HG02885 (cell line): ENCODE measurements at regions not wholly inside any gene's neighbourhood (a gene's known extent, or its start where the extent isn't known, plus 50 kb on each side); places are given as distances from the start of the nearest gene placed in this dataset.
"Not testable (repeated sequence)": the region's sequence is repeated elsewhere in the genome, so short reads cannot be mapped to it uniquely, and the experiment has no call there.

ENCODE experiments used
- ATAC-seq: cut with Tn5 transposase; IDR thresholded peaks from one replicate; pipeline ENCODE4 v1.9.1; 2021; ENCODE audit warnings: mild to moderate bottlenecking; ENCODE audit not compliant: unreplicated experiment, poor library complexity

DNA sequence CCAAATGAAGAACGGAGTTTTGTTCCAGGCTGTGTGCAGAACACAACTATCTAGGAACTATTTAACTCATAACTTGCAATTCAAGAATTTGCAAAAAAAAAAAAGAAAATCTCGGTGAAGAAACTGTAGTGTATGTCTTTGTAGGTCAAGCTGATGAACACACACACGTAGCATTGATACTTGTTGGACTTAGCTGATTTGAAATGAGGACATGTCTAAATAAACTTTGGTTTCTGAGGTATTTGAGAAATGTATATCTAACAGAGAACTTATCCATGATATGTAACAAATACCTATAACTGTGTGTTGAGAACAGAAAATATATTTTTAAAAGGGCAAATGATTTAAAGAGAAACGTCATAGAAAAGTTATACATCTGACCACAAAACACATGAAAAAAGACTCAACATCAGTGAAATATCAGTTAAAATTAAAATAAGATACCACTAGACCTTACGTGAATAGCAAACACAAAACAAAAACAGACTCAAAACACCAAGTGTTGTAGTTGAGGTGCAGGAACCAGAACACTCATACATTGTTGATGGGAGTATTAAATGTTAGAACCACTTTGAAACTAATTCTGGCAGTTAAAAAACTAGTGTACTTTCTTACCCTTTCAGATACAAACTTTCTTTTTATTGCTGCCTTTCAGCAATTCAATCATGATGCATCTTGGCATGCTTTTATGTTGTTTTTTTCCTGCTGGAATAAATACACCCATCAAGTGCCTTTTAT, 1535.8 kb upstream of the PCDH10 start:
- ATAC-seq = peak; percentile 48

DNA sequence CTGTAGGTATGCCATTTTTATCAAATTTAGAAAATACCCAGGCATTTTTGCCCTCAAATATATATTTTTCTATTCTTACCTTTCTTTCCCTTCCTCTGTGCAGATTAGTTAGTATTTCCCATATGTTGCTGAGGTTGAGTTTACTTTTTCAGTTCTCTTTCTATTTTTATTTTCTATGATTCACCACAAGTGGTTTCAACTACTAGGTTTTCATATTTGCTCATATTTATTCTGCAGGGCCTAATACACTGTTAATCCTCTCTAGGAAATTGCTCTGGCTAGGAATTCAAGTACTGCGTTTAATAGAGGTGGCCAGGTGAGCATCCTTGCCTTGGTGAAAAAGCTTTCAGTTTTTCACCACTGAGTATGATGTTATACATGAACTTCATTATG, 1535.3 kb upstream of the PCDH10 start:
- peak; percentile 86 for ATAC-seq

DNA sequence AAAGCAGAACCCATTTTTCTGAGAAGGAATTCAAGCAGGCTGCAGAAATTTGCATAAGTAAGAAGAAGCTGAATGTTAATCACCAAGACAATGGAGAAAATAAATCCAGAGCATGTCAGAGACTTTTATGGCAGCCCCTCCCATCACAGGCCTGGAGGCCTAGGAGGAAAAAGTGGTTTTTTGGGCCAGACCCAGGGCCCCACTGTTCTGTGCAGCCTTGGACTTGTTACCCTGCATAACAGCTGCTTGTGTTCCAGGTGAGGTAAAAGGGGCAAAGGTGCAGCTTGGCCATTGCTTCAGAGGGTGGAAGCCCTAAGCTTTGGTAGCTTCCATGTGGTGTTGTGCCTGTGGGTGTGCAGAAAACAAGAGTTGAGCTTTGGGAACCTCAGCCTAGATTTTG, 1516.2 kb upstream of the PCDH10 start:
- no peak for ATAC-seq

DNA sequence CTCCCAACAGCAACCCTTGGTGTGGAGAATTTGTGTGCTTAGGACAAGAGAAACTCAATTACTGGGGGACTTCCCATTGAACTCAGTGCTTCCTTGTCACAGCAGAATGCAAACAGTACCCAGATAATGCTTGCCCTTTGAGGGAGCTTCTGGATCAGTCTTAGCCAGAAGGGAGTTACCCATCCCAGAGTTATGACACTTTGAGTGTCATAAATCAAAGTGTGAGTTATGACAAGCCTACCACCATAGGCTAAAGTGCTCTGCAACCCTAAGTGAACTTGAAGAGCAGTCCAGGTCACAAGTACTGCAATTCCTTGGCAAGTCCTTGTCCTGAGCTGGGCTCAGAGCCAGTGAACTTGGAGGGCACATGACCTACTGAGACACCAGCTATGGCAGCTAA, 1513.9 kb upstream of the PCDH10 start:
- ATAC-seq = no peak

DNA sequence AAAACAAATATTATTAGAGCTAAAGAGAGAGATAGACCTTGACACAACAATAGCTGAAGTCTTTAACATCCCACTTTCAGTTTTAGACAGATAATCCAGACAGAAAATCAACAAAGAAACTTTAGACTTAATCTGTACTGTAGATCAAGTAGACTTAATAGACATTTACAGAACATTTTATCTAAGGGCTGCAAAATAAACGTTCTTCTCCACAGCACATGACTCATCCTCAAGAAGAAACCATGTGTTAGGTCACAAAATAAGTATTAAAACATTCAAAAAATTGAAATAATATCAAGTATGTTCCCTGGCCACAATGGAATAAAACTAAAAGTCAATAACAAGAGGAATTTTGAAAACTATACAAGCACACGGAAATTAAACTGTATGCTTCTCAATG, 1510.3 kb upstream of the PCDH10 start:
- ATAC-seq = no peak

DNA sequence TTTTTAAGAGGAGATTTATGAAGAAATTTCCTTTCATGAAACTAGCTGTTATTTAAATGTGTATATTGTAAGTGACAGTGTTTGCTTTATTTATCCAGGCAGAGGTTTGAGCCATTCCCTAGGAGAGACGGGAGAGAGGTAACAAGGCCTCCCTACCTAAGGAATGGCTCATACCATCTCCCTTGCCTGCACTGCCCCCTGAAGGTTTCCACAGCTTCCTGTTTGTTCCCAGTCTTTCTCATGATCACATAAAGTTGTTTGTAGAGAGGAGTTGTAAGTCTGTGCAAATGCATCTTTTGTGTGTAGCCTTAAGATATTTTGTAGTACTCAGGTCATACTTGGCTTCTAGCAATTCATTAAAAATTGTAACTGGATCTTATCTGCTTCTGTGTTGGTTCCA, 1504.5 kb upstream of the PCDH10 start:
- ATAC-seq = peak; percentile 46

DNA sequence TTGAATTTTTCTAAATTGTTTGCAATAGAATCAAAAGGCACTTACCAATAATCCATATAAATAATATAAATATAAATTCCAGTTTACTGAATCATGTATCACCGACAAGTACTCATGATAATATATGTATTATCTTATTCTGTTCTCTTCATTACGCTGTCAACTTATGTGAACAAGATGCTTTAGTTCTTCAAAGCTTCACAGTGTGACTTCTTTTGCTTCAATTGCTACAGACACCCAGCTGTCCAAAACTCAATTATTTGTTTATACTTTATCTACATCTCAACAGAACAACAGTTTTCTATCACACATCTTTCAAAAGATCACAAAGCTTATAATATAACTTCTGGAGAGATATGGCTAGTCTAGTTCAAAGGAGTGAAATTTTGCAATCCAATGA, 1499.9 kb upstream of the PCDH10 start:
- ATAC-seq = no peak

DNA sequence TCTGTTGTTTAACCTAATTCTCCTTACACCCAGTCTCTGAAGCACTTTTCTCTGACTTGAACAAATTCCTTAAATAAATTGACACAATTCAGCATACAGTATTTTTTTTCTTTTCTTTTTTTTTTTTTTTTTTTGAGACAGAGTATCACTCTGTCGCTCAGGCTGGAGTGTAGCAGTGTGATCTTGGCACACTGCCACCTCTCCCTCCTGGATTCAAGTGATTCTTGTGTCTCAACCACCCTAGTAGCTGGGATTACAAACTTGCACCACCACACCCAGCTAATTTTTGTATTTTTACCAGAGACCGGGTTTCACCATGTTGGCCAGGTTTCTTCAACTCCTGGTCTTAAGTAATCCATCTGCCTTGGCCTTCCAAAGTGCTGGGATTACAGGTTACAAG, 1498.1 kb upstream of the PCDH10 start:
- ATAC-seq = no peak

DNA sequence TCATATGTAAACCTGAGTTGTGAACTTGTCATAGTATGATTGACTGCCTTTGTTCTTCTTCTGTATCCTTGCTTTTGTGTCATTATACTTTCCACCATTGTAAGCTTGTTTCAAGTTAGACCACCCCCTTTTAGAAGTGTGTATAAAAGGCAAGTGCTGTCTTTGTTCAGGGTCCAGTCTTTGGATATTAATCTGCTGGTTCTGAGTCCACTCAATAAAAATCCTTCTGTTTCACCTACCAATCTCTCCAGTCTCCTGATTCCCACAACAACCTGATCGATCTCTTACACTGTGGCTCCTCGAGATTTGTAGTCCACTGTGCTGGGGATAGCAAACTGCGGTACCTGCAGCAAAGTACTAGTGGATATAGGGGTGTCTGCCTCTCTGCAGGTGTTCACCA, 1465.8 kb upstream of the PCDH10 start:
- ATAC-seq = not testable (repeated sequence)

DNA sequence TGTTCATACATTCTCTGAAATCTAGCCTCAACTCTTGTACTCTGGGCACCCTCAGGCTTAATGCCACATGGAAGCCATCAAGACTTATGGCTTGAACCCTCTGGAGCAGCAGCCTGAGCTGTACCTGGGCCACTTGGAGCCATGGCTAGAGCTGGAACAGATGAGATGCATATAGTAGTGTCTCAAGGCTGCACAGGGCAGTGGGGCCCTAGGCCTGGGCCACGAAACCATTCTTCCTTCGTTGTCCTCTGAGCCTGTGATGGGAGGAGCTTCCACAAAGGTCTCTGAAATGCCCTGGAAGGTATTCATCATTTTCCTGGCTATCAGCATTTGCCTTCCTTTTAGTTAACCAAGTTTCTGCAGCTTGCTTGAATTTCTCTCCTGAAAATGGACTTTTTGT, 1427.2 kb upstream of the PCDH10 start:
- peak; percentile 56 for ATAC-seq

DNA sequence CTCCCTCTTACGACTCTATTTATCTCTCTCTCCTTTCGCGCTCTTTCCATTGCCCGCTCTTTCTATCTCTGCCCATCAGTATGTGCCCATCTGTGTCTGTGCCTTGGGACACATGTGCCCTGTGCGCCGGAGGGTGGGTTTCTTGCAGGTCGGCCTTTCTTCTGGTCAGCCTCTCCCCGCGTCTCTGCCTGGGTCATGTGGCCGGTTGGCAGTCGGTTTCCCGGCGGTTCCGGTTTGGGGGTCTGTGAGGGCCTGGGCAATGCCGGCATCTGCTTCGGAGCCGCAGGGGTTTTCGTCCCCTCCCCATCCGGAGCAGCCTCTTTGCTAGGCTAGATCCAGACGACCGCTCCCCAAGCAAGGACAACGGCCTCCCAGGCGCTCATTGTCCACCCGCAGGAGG, 1426.0 kb upstream of the PCDH10 start:
- not testable (repeated sequence) for ATAC-seq

DNA sequence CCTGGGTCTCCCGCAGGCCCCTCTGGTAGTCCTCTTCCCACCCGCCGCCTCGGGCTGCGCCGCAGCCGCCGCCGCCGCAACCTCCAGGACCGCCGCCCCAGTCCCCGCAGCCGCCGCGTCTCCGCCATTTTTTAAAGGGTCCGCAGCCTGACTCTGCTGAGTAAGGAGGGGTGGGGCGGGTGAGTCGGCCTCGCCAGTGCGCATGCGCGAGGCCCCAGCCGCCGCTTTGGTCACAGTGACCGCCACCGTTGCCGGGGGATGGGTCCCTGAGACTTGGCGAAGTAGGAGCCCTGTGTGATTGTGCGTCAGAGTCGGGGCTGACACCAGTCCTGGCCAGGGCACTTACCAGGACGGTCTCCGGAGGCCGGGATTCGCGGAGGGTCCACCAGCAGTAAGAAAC, 1424.2 kb upstream of the PCDH10 start:
- not testable (repeated sequence) for ATAC-seq

DNA sequence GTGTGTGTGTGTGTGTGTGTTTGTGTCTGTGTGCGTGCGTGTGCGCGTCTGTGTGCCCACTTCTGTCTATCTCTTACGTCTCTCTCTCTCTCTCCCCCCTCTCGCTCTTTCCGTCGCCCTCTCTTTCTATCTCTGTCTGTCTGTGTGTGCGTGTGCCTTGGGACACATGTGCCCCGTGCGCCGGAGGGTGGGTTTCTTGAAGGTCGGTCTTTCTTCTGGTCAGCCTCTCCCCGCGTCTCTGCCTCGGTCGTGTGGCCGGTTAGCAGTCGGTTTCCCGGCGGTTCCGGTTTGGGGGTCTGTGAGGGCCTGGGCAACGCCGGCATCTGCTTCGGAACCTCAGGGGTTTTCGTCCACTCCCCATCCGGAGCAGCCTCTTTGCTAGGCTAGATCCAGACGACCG, 1423.6 kb upstream of the PCDH10 start:
- ATAC-seq = not testable (repeated sequence)

DNA sequence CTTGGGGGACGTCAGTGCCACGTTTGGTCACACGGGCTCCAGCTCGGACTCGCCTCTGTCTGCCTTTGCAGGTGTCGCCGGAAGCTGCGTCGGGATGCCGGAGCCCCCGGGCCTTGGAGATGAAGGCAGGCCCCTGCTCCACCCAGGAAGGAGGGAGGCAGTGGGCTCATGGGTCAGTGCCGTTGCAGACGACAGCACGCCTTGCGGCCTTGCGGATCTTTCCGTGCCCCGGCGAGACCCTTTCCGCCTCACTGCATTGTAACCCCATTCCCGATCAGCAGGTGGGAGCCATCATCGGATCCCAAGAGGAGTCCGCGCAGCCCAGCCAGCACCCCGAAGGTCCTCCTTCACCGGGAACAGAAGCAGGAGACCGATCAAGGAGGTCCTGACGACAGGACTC, 1422.2 kb upstream of the PCDH10 start:
- not testable (repeated sequence) for ATAC-seq

DNA sequence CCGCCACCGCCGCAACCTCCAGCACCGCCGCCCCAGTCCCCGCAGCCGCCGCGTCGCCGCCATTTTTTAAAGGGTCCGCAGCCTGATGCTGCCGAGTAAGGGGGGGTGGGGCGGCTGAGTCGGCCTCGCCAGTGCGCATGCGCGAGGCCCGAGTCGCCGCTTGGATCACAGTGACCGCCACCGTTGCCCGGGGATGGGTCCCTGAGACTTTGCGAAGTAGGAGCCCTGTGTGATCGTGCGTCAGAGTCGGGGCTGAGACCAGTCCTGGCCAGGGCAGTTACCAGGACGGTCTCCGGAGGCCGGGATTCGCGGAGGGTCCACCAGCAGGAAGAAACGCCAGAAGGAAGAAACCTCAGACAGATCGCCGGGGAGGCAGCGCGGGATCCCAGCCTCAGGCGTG, 1421.7 kb upstream of the PCDH10 start:
- ATAC-seq = not testable (repeated sequence)

DNA sequence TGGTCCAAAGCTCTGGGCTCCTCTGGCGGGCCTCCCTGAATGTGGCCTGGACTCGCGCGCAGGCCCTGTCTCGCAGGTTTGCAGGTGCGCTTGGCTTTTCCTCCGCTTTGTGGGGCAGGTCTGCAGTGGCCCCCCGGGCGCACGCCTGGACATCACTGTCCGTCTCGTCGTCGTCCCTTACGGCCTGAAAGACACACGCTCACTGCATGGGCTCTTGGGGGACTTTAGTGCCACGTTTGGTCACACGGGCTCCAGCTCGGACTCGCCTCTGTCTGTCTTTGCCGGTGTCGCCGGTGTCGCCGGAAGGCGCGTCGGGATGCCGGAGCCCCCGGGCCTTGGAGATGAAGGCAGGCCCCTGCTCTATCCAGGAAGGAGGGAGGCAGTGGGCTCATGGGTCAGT, 1419.9 kb upstream of the PCDH10 start:
- ATAC-seq = not testable (repeated sequence)

DNA sequence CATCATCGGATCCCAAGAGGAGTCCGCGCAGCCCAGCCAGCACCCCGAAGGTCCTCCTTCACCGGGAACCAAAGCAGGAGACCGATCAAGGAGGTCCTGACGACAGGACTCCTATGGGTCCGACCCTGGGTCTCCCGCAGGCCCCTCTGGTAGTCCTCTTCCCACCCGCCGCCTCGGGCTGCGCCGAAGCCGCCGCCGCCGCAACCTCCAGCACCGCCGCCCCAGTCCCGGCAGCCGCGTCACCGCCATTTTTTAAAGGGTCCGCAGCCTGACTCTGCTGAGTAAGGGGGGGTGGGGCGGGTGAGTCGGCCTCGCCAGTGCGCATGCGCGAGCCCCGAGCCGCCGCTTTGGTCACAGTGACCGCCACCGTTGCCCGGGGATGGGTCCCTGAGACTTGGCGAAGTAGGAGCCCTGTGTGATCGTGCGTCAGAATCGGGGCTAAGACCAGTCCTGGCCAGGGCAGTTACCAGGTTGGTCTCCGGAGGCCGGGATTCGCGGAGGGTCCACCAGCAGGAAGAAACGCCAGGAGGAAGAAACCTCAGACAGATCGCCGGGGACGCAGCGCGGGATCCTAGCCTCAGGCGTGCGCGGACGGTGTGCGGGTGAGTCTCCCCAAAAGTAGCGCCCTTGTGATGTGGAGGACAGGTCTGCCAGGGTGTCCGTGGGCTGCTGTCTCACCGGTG, 1419.2 kb upstream of the PCDH10 start:
- ATAC-seq = not testable (repeated sequence)

DNA sequence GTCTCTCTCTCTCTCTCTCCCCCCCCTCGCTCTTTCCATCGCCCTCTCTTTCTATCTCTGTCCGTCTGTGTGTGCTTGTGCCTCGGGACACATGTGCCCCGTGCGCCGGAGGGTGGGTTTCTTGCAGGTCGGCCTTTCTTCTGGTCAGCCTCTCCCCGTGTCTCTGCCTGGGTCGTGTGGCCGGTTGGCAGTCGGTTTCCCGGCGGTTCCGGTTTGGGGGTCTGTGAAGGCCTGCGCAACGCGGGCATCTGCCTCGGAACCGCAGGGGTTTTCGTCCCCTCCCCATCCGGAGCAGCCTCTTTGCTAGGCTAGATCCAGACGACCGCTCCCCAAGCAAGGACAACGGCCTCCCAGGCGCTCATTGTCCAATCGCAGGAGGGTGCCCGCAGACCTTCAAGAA, 1418.5 kb upstream of the PCDH10 start:
- ATAC-seq = not testable (repeated sequence)

DNA sequence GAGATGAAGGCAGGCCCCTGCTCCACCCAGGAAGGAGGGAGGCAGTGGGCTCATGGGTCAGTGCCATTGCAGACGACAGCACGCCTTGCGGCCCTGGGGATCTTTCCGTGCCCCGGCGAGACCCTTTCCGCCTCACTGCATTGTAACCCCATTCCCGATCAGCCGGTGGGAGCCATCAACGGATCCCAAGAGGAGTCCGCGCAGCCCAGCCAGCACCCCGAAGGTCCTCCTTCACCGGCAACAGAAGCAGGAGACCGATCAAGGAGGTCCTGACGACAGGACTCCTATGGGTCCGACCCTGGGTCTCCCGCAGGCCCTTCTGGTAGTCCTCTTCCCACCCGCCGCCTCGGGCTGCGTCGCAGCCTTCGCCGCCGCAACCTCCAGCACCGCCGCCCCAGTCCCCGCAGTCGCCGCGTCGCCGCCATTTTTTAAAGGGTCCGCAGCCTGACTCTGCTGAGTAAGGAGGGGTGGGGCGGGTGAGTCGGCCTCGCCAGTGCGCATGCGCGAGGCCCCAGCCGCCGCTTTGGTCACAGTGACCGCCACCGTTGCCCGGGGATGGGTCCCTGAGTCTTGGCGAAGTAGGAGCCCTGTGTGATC, 1417.0 kb upstream of the PCDH10 start:
- not testable (repeated sequence) for ATAC-seq

DNA sequence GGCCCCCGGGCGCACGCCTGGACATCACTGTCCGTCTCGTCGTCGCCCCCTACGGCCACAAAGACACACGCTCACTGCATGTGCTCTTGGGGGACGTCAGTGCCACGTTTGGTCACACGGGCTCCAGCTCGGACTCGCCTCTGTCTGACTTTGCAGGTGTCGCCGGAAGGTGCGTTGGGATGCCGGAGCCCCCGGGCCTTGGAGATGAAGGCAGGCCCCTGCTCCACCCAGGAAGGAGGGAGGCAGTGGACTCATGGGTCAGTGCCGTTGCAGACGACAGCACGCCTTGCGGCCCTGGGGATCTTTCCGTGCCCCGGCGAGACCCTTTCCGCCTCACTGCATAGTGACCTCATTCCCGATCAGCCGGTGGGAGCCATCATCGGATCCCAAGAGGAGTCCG, 1414.8 kb upstream of the PCDH10 start:
- ATAC-seq = not testable (repeated sequence)

DNA sequence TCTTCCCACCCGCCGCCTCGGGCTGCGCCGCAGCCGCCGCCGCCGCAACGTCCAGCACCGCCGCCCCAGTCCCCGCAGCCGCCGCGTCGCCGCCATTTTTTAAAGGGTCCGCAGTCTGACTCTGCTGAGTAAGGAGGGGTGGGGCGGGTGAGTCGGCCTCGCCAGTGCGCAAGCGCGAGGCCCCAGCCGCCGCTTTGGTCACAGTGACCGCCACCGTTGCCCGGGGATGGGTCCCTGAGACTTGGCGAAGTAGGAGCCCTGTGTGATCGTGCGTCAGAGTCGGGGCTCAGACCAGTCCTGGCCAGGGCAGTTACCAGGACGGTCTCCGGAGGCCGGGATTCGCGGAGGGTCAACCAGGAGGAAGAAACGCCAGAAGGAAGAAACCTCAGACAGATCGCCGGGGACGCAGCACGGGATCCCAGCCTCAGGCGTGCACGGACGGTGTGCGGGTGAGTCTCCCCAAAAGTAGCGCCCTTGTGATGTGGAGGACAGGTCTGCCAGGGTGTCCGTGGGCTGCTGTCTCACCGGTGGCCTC, 1414.2 kb upstream of the PCDH10 start:
- not testable (repeated sequence) for ATAC-seq
